ENCODE measurements at regions not wholly inside any gene's neighbourhood (a gene's known extent, or its start where the extent isn't known, plus 50 kb on each side); places are given as distances from the start of the nearest gene placed in this dataset.

- intact Hi-C loops (cut with DNase I; ENCODE audit: low total_unique reads), result no loop called here
These were observed 303.4 kb downstream of the IRS1 start for GRCh38 chr2:226496273-226496550.

GRCh38 chr2:226495466-226496272 lies 304.0 kb downstream of the IRS1 start:
- no peaks in the 10 kb centered on the region for H3K4me1 ChIP-seq
- H3K27me3 ChIP-seq, result no peaks in the 10 kb centered on the region
- no peaks in the 10 kb centered on the region for H3K9me3 ChIP-seq
- DNase-seq, result no peak
- WGBS, 2 donors, result 84 to 89% methylated on average over 9 of the region's 9 CpGs
- H3K36me3 ChIP-seq (ENCODE audit: low read depth, missing control alignments), result no peaks in the 10 kb centered on the region
- TF ChIP-seq CTCF (IDR thresholded peaks at IDR 0.05) (no peak), POLR2A (IDR thresholded peaks at IDR 0.05) (no peak)
- H3K4me3 ChIP-seq, result no peak overlapping the region
- H3K27ac ChIP-seq, result no peak overlapping the region
- intact Hi-C loops (cut with DNase I; ENCODE audit: low total_unique reads), result no loop called here

More at GRCh38 chr2:226496273-226496550, 303.4 kb downstream of the IRS1 start:
- TF ChIP-seq POLR2A (IDR thresholded peaks at IDR 0.05), result no peak
- no peak for TF ChIP-seq CTCF (IDR thresholded peaks at IDR 0.05)
- Histone ChIP-seq H3K4me1 (no peaks in the 10 kb centered on the region), H3K27ac (no peak overlapping the region), H3K36me3 (ENCODE audit: low read depth, missing control alignments) (no peaks in the 10 kb centered on the region), H3K4me3 (no peak overlapping the region), H3K9me3 (no peaks in the 10 kb centered on the region), H3K27me3 (no peaks in the 10 kb centered on the region)
- DNase-seq, result no peak
- 64 to 67% methylated on average over 2 of the region's 2 CpGs for WGBS, 2 donors

- no peak for TF ChIP-seq CTCF (IDR thresholded peaks at IDR 0.05)
- no peak for TF ChIP-seq POLR2A (IDR thresholded peaks at IDR 0.05)
- Histone ChIP-seq H3K4me1 (no peaks in the 10 kb centered on the region), H3K27ac (no peak overlapping the region), H3K27me3 (no peaks in the 10 kb centered on the region), H3K9me3 (no peaks in the 10 kb centered on the region), H3K36me3 (ENCODE audit: low read depth, missing control alignments) (no peaks in the 10 kb centered on the region), H3K4me3 (no peak overlapping the region)
- no peak for DNase-seq
- WGBS, 2 donors, result 63% methylated on average over 1 of the region's 1 CpG
- intact Hi-C loops (cut with DNase I; ENCODE audit: low total_unique reads), result no loop called here
These were observed 308.5 kb downstream of the IRS1 start for GRCh38 chr2:226491112-226491511.

- H3K9me3 ChIP-seq, result no peaks in the 10 kb centered on the region
- intact Hi-C loops (cut with DNase I; ENCODE audit: low total_unique reads), result no loop called here
- no peak overlapping the region for H3K27ac ChIP-seq
- no peaks in the 10 kb centered on the region for H3K36me3 ChIP-seq (ENCODE audit: low read depth, missing control alignments)
- no peaks in the 10 kb centered on the region for H3K27me3 ChIP-seq
- H3K4me3 ChIP-seq, result no peak overlapping the region
- no peaks in the 10 kb centered on the region for H3K4me1 ChIP-seq
- WGBS, 2 donors, result 91 to 92% methylated on average over 10 of the region's 10 CpGs
- TF ChIP-seq POLR2A (IDR thresholded peaks at IDR 0.05), result no peak
- TF ChIP-seq CTCF (IDR thresholded peaks at IDR 0.05), result no peak
- no peak for DNase-seq
These were observed 309.7 kb downstream of the IRS1 start for GRCh38 chr2:226489775-226490541.

Measured in testis (tissue), 2 donors.